ENCODE measurements at regions not wholly inside any gene's neighbourhood (a gene's known extent, or its start where the extent isn't known, plus 50 kb on each side); places are given as distances from the start of the nearest gene placed in this dataset.

DNA sequence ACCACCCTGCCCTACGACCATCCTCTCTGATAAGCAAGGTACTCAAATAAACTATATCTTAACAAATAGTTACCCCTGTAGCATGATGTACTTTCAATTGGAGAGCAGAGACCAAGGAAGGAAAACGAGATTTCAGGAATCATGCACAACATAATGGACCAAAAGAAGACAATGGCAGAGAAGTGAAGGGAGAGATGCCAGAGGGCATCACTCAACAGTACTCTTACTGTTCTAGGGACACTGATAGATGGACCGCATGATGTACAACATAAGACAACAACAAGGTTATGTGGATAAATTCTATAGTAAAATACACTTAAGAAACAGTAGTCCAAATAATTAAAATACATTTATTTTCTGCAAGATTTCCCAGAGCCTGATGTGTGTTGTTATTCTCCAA is 77.5 kb upstream of the IFNG-AS1 start:
- DNase-seq (ENCODE audit: low spot score) = no peak
- TF ChIP-seq CTCF (IDR thresholded peaks at IDR 0.05; ENCODE audit: extremely low read depth, missing control alignments) = no peak

DNA sequence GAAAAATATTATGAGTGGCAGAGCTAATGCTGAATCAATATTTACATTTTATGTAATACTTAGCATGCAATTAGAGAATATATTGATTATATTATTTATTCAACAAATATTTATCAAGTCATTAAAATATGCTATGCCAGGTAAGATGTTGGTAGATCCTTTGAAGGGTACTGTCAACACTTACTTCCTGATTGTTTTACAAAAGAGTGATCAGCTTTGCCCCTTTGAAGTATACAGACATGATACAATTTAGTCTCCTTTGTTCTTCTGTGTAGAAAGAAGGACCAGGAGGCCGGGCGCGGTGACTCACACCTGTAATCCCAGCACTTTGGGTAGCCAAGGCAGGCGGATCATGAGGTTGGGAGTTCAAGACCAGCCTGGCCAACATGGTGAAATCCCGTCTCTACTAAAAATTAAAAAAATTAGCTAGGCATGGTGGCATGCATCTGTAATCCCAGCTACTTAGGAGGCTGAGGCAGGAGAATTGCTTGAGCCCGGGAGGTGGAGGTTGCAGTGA is 73.9 kb upstream of the IFNG-AS1 start:
- no peak for DNase-seq (ENCODE audit: low spot score)
- TF ChIP-seq CTCF (IDR thresholded peaks at IDR 0.05; ENCODE audit: extremely low read depth, missing control alignments) = no peak

DNA sequence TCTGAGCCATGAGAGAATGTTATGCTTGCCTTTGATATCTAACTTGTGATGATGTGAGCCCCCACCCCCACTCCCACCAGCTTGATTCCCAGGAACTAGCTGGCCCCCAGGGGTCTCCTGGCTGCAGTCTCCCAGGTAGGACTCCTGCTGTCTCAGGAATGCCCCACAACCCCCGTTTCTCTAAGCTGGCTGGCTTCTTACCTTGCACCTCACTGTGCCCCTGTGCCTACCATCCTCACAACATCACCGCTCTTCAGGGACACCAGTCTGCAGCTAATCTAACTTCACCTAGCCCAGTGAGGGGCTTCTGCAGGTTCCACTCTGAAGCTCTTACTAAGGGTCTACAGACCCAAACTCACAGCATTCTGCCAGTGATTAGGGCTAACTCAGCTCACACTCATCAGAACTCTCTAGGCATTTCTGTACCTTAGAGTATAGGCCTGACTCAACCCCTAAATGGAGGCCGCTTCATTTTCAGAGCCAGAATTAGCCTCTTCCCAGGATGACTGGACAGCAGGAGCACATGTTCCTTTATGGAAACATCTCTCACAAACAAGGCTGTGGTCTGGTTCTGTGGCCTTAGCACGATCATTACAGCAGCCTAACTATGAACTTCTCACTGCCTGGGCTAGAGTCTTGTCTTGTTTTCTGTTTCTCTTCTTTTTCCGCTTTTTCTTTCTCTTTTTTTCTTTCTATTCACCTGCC is 72.8 kb upstream of the IFNG-AS1 start:
- no peak for DNase-seq (ENCODE audit: low spot score)
- no peak for TF ChIP-seq CTCF (IDR thresholded peaks at IDR 0.05; ENCODE audit: extremely low read depth, missing control alignments)

DNA sequence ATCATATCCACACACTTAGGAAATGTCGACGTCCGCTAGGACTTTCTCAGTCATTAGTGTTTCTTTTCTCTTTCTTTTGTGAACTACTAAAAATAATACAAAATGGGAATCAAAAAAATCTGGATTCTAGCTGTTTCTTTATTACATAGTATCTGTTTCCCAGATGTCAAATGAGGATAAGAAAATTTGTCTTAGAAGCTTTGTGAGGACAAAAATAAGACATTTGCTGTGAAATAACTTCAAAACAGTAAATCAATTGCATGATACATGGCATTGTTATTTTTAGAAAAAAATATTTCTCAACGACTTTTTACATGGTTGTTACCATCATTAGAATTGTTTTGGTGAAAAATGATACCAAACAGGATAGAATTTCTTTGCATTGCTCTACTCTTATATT is 71.4 kb upstream of the IFNG-AS1 start:
- no peak for TF ChIP-seq CTCF (IDR thresholded peaks at IDR 0.05; ENCODE audit: extremely low read depth, missing control alignments)
- DNase-seq (ENCODE audit: low spot score) = no peak

- DNase-seq (ENCODE audit: low spot score) = no peak
- no peak for TF ChIP-seq CTCF (IDR thresholded peaks at IDR 0.05; ENCODE audit: extremely low read depth, missing control alignments)
Observed at GRCh38 chr12:67918441-67918840, 70.8 kb upstream of the IFNG-AS1 start.

- no peak for DNase-seq (ENCODE audit: low spot score)
- TF ChIP-seq CTCF (IDR thresholded peaks at IDR 0.05; ENCODE audit: extremely low read depth, missing control alignments) = no peak
Observed at GRCh38 chr12:67919406-67919805, 69.8 kb upstream of the IFNG-AS1 start.

DNA sequence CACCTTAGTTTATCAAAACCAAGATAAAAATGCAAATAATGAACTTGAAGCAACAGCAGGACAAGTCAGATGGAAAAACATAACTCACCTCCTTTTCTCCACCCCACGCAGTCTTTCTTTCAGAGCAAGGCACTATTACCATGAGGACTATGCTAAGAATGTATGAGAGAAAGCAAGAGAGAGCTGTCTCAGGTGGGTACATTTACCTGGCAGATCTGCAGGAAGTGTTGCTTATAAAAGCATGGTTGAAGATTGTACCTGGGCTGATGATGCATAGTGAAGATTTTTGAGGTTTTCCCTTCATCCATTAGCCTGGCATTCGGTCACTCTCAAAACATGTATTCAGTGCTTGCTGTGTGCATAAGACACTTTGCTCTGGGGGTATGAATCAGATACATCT is 68.8 kb upstream of the IFNG-AS1 start:
- no peak for TF ChIP-seq CTCF (IDR thresholded peaks at IDR 0.05; ENCODE audit: extremely low read depth, missing control alignments)
- DNase-seq (ENCODE audit: low spot score) = no peak
